ENCODE measurements at regions not wholly inside any gene's neighbourhood (a gene's known extent, or its start where the extent isn't known, plus 50 kb on each side); places are given as distances from the start of the nearest gene placed in this dataset.

GRCh38 chr2:221999717-222000116 lies 299.1 kb downstream of the PAX3 start:
- intact Hi-C loops (cut with micrococcal nuclease; ENCODE audit: unreplicated experiment) (no loop called here), in situ Hi-C loops (cut with HindIII; ENCODE audit: extremely low pct_ligation_motif_present, low pct_unique_long_range_greater_than_20kb) (no loop called here)
- ATAC-seq (no peak), FAIRE-seq (no peak), DNase-seq (ENCODE audit: low spot score) (no peak)
- Histone ChIP-seq H3K4me1 (ENCODE audit: insufficient read depth, low read length) (no peaks in the 10 kb centered on the region), H3K27me3 (ENCODE audit: control insufficient read depth in 1 of 2, insufficient read depth in 2 of 2, low read length in 2 of 2) (no peaks in the 10 kb centered on the region), H3K9ac (ENCODE audit: insufficient read depth, low read depth, low read length) (no peak overlapping the region), H2AFZ (ENCODE audit: low read length) (no peak overlapping the region), H3K9me3 (ENCODE audit: low read length) (no peaks in the 10 kb centered on the region), H3K27ac (ENCODE audit: extremely low read length, insufficient read depth, low read length) (no peak overlapping the region), H3K36me3 (replicated peaks in 1 of 2; ENCODE audit: control insufficient read depth in 1 of 2, insufficient read depth in 2 of 2, low read length in 2 of 2) (no peaks in the 10 kb centered on the region), H3K4me3 (replicated peaks in 1 of 3; ENCODE audit: insufficient read depth in 1 of 3, low read depth in 2 of 3, low read length in 3 of 3) (no peak overlapping the region), H4K20me1 (ENCODE audit: insufficient read depth, low read length) (no peaks in the 10 kb centered on the region), H3K79me2 (ENCODE audit: insufficient read depth, low read length) (no peaks in the 10 kb centered on the region), H3K4me2 (ENCODE audit: low read depth, low read length) (no peak overlapping the region)
- ChIA-PET CTCF (ENCODE audit: low intra/inter-chr PET ratio, low total read pairs) (no interaction called here), POLR2A (no interaction called here)
- no TSS peak for BruUV-seq (replicated peaks)
- TF ChIP-seq RFXANK (CRISPR knock-in tag; IDR thresholded peaks at IDR 0.05): no peak
- no peak for TF ChIP-seq ZNF883 (CRISPR knock-in tag; IDR thresholded peaks at IDR 0.05; ENCODE audit: not compliant biosample characterization)
- no peak for TF ChIP-seq MBNL3 (CRISPR knock-in tag; conservative IDR thresholded peaks at IDR 0.05)
- no peak for TF ChIP-seq ZNF574 (CRISPR knock-in tag; IDR thresholded peaks at IDR 0.05)
- TF ChIP-seq ELF1 (CRISPR knock-in tag; IDR thresholded peaks at IDR 0.05): no peak
- TF ChIP-seq ISX (CRISPR knock-in tag; conservative IDR thresholded peaks at IDR 0.05): no peak
- no peak for TF ChIP-seq CENPT (CRISPR knock-in tag; IDR thresholded peaks at IDR 0.05; ENCODE audit: low read depth)
- TF ChIP-seq ZNF318 (CRISPR knock-in tag; IDR thresholded peaks at IDR 0.05): no peak
- no peak for TF ChIP-seq ZBTB46 (CRISPR knock-in tag; IDR thresholded peaks at IDR 0.05; ENCODE audit: borderline replicate concordance)
- no peak for TF ChIP-seq ZNF138 (CRISPR knock-in tag; IDR thresholded peaks at IDR 0.05; ENCODE audit: low read depth)
- 26% methylated on average over 6 of the region's 6 CpGs for WGBS (ENCODE audit: low lambda C conversion rate)

Data from HepG2 (cell line).